ENCODE measurements at regions not wholly inside any gene's neighbourhood (a gene's known extent, or its start where the extent isn't known, plus 50 kb on each side); places are given as distances from the start of the nearest gene placed in this dataset.
A peak's percentile ranks its signal among the peaks of the same experiment; 100 is the strongest.

- no peak for TF ChIP-seq ZNF431 (CRISPR knock-in tag; IDR thresholded peaks at IDR 0.05)
- TF ChIP-seq ELF2 (CRISPR knock-in tag; IDR thresholded peaks at IDR 0.05): no peak
- TF ChIP-seq BHLHE40 (IDR thresholded peaks at IDR 0.05; ENCODE audit: low read length): peak; percentile 40; the same call in 1 of the 2 replicates
- TF ChIP-seq PRMT5 (CRISPR knock-in tag; IDR thresholded peaks at IDR 0.05): no peak
- TF ChIP-seq ZKSCAN3 (CRISPR knock-in tag; IDR thresholded peaks at IDR 0.05): no peak
- no peak for TF ChIP-seq XRCC5 (IDR thresholded peaks at IDR 0.05; ENCODE audit: low read depth, low read length)
- TF ChIP-seq CLOCK (CRISPR knock-in tag; IDR thresholded peaks at IDR 0.05; ENCODE audit: borderline replicate concordance): no peak
- TF ChIP-seq SIRT6 (IDR thresholded peaks at IDR 0.05; ENCODE audit: low read depth, low read length): no peak
- TF ChIP-seq ZNF165 (CRISPR knock-in tag; IDR thresholded peaks at IDR 0.05; ENCODE audit: borderline replicate concordance): no peak
- TF ChIP-seq TCF7 (IDR thresholded peaks at IDR 0.05; ENCODE audit: borderline replicate concordance): no peak
- TF ChIP-seq POLR2B (IDR thresholded peaks at IDR 0.05; ENCODE audit: low read depth, partially characterized antibody): no peak
- no peak for TF ChIP-seq MGA (IDR thresholded peaks at IDR 0.05)
- TF ChIP-seq ZNF507 (tag; conservative IDR thresholded peaks at IDR 0.05): no peak
- TF ChIP-seq ZNF384 (IDR thresholded peaks at IDR 0.05; ENCODE audit: low read depth, low read length): no peak
- no peak for TF ChIP-seq ZNF444 (CRISPR knock-in tag; IDR thresholded peaks at IDR 0.05)
- TF ChIP-seq CHCHD3 (CRISPR knock-in tag; IDR thresholded peaks at IDR 0.05): no peak
- no peak for TF ChIP-seq FOXP1 (CRISPR knock-in tag; IDR thresholded peaks at IDR 0.05)
These were observed 90.2 kb upstream of the SSTR4 start (continued) for GRCh38 chr20:22944936-22945335.

Data from K562 (cell line).